ENCODE measurements at regions not wholly inside any gene's neighbourhood (a gene's known extent, or its start where the extent isn't known, plus 50 kb on each side); places are given as distances from the start of the nearest gene placed in this dataset.

DNA sequence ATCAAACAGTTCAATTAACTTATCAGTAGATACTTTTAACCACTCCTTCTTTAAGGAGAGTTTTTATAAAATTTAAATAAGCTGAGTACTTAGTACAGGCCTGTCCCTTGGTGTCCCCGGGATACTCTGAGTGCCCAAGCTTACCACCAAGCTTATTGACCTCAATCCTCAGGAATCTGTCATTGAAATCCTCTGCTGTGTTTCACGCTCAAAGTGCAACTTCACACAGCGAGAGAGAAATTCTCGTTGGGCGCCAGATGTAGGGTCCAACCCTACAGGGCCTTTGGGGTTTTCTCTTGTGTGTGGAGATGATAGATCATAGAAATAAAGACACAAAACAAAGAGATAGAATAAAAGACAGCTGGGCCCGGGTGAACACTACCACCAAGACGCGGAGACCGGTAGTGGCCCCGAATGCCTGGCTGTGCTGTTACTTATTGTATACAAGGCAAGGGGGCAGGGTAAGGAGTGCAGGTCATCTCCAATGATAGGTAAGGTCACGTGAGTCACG is 65.3 kb upstream of the ARL4D start:
- TF ChIP-seq, protein P1, sequence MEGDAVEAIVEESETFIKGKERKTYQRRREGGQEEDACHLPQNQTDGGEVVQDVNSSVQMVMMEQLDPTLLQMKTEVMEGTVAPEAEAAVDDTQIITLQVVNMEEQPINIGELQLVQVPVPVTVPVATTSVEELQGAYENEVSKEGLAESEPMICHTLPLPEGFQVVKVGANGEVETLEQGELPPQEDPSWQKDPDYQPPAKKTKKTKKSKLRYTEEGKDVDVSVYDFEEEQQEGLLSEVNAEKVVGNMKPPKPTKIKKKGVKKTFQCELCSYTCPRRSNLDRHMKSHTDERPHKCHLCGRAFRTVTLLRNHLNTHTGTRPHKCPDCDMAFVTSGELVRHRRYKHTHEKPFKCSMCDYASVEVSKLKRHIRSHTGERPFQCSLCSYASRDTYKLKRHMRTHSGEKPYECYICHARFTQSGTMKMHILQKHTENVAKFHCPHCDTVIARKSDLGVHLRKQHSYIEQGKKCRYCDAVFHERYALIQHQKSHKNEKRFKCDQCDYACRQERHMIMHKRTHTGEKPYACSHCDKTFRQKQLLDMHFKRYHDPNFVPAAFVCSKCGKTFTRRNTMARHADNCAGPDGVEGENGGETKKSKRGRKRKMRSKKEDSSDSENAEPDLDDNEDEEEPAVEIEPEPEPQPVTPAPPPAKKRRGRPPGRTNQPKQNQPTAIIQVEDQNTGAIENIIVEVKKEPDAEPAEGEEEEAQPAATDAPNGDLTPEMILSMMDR (IDR thresholded peaks at IDR 0.05; ENCODE audit: low read depth, low read length), result no peak
- TF ChIP-seq POLR2A (IDR thresholded peaks at IDR 0.05; ENCODE audit: extremely low read depth, insufficient read length), result no peak

All from NB4 (cell line).